DND-41 (cell line): ENCODE measurements at regions not wholly inside any gene's neighbourhood (a gene's known extent, or its start where the extent isn't known, plus 50 kb on each side); places are given as distances from the start of the nearest gene placed in this dataset.

ENCODE experiments used
- ATAC-seq: fragments of 200-7000 bp; cut with Tn5 transposase; 3 replicates; pipeline ENCODE4 v1.9.1; 2021; ENCODE audit warnings: low read depth; ENCODE audit not compliant: insufficient read depth
- DNase-seq: peaks from one replicate; pipeline ENCODE4 v3.0.0-alpha.2; 2020
- H2AFZ ChIP-seq: 2 replicates; pipeline ENCODE4 v1.6.0; 2012; ENCODE audit warnings: low read depth, low read length
- H3K27ac ChIP-seq: 2 replicates; pipeline ENCODE4 v1.5.1; 2012; ENCODE audit warnings: low read length, inconsistent platforms
- H3K27me3 ChIP-seq: fragments of 200-600 bp; sonication (generic); 2 replicates; pipeline ENCODE4 v1.6.0; 2012; ENCODE audit warnings: low read length, mild to moderate bottlenecking, inconsistent platforms; ENCODE audit not compliant: insufficient read depth, poor library complexity
- H3K36me3 ChIP-seq: 2 replicates; pipeline ENCODE4 v1.5.1; 2012; ENCODE audit warnings: low read length, inconsistent platforms; ENCODE audit not compliant: insufficient read depth
- H3K4me1 ChIP-seq: 2 replicates; pipeline ENCODE4 v1.5.1; 2012; ENCODE audit warnings: mild to moderate bottlenecking, low read length; ENCODE audit not compliant: insufficient read depth
- H3K4me2 ChIP-seq: 2 replicates; pipeline ENCODE4 v1.6.0; 2012; ENCODE audit warnings: mild to moderate bottlenecking, moderate library complexity, low read length, inconsistent platforms; ENCODE audit not compliant: insufficient read depth
- H3K4me3 ChIP-seq, 2 experiments: fragments of 200-600 bp in 1 of 2; shearing (Covaris generic) in 1 of 2; 2 replicates each; pipeline ENCODE4 v1.5.1; 2012 to 2016; ENCODE audit warnings: inconsistent platforms in 2 of 2, low read length in 2 of 2, mild to moderate bottlenecking in 2 of 2, low read depth in 1 of 2, moderate library complexity in 1 of 2
- H3K79me2 ChIP-seq: 2 replicates; pipeline ENCODE4 v1.6.0; 2012; ENCODE audit warnings: low read length, inconsistent platforms; ENCODE audit not compliant: insufficient read depth
- H3K9ac ChIP-seq: 2 replicates; pipeline ENCODE4 v1.6.0; 2012; ENCODE audit warnings: low read depth, mild to moderate bottlenecking, inconsistent platforms, low read length, moderate library complexity
- H3K9me3 ChIP-seq: 2 replicates; pipeline ENCODE4 v1.5.1; 2012; ENCODE audit warnings: low read length, moderate library complexity, mild to moderate bottlenecking, inconsistent platforms; ENCODE audit not compliant: insufficient read depth, severe bottlenecking
- H4K20me1 ChIP-seq: 2 replicates; pipeline ENCODE4 v1.6.0; 2012; ENCODE audit warnings: low read length; ENCODE audit not compliant: insufficient read depth
- EZH2 ChIP-seq: IDR thresholded peaks from 3 replicates; pipeline ENCODE4 v1.6.1; 2012; ENCODE audit warnings: borderline replicate concordance, low read depth, mild to moderate bottlenecking, moderate library complexity, low read length, inconsistent platforms; ENCODE audit not compliant: severe bottlenecking
- TF ChIP-seq, protein P1 (sequence below): IDR thresholded peaks from 2 replicates; pipeline ENCODE4 v1.5.1; 2012; ENCODE audit warnings: borderline replicate concordance, low read length, moderate library complexity, mild to moderate bottlenecking; ENCODE audit not compliant: poor library complexity, severe bottlenecking; ENCODE audit errors: extremely low read depth

DNA sequence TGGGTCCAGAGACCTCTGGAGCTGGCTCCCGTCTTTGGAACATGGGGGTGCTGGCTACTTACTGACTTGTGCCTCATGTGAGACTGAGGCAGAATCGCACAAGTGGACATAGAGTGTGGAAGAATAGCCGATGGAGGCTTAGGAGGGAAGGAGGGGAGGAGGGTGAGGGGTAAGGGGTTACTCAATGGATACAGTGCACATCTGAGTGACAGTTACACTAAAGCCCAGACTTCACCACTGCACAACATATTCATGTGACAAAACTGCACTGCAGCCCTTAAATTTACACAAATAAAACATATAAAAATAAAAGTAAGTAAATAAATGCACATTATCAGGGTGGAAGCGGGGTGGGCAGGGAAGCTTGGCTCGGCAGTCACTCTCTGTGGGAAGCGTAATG, 197.7 kb upstream of the RAB4A start:
- Histone ChIP-seq H3K4me2 (no peak overlapping the region), H3K9me3 (no peaks in the 10 kb centered on the region), H3K4me1 (no peaks in the 10 kb centered on the region), H3K36me3 (no peaks in the 10 kb centered on the region), H3K27ac (no peak overlapping the region), H3K4me3 (no peak overlapping the region), H3K27me3 (peaks cover 6% of the 10 kb centered on the region), H3K79me2 (no peaks in the 10 kb centered on the region), H2AFZ (no peak overlapping the region), H4K20me1 (no peaks in the 10 kb centered on the region), H3K9ac (no peak overlapping the region)
- ATAC-seq (no peak), DNase-seq (no peak)
- TF ChIP-seq, protein P1, sequence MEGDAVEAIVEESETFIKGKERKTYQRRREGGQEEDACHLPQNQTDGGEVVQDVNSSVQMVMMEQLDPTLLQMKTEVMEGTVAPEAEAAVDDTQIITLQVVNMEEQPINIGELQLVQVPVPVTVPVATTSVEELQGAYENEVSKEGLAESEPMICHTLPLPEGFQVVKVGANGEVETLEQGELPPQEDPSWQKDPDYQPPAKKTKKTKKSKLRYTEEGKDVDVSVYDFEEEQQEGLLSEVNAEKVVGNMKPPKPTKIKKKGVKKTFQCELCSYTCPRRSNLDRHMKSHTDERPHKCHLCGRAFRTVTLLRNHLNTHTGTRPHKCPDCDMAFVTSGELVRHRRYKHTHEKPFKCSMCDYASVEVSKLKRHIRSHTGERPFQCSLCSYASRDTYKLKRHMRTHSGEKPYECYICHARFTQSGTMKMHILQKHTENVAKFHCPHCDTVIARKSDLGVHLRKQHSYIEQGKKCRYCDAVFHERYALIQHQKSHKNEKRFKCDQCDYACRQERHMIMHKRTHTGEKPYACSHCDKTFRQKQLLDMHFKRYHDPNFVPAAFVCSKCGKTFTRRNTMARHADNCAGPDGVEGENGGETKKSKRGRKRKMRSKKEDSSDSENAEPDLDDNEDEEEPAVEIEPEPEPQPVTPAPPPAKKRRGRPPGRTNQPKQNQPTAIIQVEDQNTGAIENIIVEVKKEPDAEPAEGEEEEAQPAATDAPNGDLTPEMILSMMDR, result no peak
- TF ChIP-seq EZH2, result no peak

DNA sequence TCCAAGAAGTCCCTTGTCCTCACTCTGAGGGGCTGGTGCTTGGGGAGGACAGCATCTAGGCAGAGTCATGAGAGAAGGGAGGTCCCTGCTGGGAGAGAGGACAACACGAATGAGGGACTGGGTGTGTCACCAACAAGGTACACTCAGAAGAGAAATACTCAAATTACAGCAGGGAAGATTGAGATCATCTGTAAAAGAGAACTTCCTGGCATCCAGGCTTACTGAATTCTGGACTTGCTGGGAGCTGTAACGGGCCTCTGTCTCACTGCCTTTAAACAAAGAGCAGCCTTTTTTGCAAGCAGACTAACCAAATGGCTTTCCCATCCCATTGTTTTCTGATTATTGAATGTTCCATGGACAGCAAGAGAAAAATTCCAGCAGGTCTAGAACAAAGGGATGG, 195.7 kb upstream of the RAB4A start:
- no peak overlapping the region for H3K27ac ChIP-seq
- ATAC-seq (no peak), DNase-seq (no peak)
- H3K36me3 ChIP-seq, result no peaks in the 10 kb centered on the region
- H3K27me3 ChIP-seq, result peaks cover 8% of the 10 kb centered on the region
- no peaks in the 10 kb centered on the region for H3K4me1 ChIP-seq
- no peaks in the 10 kb centered on the region for H3K9me3 ChIP-seq
- no peak for TF ChIP-seq EZH2
- TF ChIP-seq, protein P1, result no peak
- H3K79me2 ChIP-seq, result no peaks in the 10 kb centered on the region
- H3K4me3 ChIP-seq, result no peak overlapping the region
- H3K9ac ChIP-seq, result no peak overlapping the region
- no peak overlapping the region for H3K4me2 ChIP-seq
- H4K20me1 ChIP-seq, result no peaks in the 10 kb centered on the region
- H2AFZ ChIP-seq, result no peak overlapping the region

DNA sequence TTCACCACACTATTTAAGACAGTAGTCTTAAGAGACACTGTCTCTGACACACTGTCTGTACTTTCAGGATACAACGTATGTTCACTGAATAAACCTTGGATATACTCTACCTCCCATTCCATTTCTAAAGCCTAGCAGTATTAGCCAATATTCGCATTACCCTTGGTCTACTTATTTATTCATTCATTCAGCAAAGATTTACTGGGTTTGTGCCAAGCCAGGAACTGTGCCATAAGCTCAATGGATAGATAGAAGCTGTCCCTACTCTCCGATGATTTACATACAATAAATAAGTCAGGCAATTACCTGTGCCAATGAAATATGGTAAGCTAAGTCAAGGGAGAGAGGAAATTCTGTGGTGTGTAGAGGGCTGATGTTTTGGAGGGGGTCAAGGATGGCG, 195.2 kb upstream of the RAB4A start:
- Histone ChIP-seq H3K4me1 (no peaks in the 10 kb centered on the region), H3K36me3 (no peaks in the 10 kb centered on the region)

More for the DNA sequence above, 195.2 kb upstream of the RAB4A start:
- Histone ChIP-seq H3K9me3 (no peaks in the 10 kb centered on the region), H3K4me3 (no peak overlapping the region), H3K9ac (no peak overlapping the region), H4K20me1 (no peaks in the 10 kb centered on the region), H3K79me2 (no peaks in the 10 kb centered on the region), H3K27me3 (peaks cover 8% of the 10 kb centered on the region), H3K27ac (no peak overlapping the region), H3K4me2 (no peak overlapping the region), H2AFZ (no peak overlapping the region)
- TF ChIP-seq EZH2, result no peak
- TF ChIP-seq, protein P1, result no peak
- ATAC-seq (no peak), DNase-seq (no peak)
